Nucleus accumbens (tissue), 56 donors: ENCODE measurements at regions not wholly inside any gene's neighbourhood (a gene's known extent, or its start where the extent isn't known, plus 50 kb on each side); places are given as distances from the start of the nearest gene placed in this dataset.

Experiments
- DNase-seq, 56 donors: peaks; one replicate each; lab custom pipeline; 2025; lab: John Stamatoyannopoulos, UW

GRCh38 chr4:186017801-186018200 lies 51.2 kb upstream of the TLR3 start:
- no peak for DNase-seq

- no peak for DNase-seq
Observed at GRCh38 chr4:186018261-186018660, 50.7 kb upstream of the TLR3 start.

GRCh38 chr4:186018784-186019183 lies 50.2 kb upstream of the TLR3 start:
- DNase-seq: no peak
